GM23338 (cell line): ENCODE measurements at regions not wholly inside any gene's neighbourhood (a gene's known extent, or its start where the extent isn't known, plus 50 kb on each side); places are given as distances from the start of the nearest gene placed in this dataset.

Experiments used
- ATAC-seq: fragments of 200-7000 bp; cut with Tn5 transposase; 3 replicates; pipeline ENCODE4 v1.9.1; 2020
- DNase-seq: peaks from one replicate; pipeline ENCODE4 v3.0.0-alpha.2; 2015; ENCODE audit warnings: low spot score
- H2AFZ ChIP-seq: fragments of 200-600 bp; sonication (generic); 2 replicates; pipeline ENCODE4 v1.8.0; 2016; ENCODE audit warnings: antibody characterized with exemption, mild to moderate bottlenecking, moderate library complexity
- H3F3A ChIP-seq: fragments of 200-600 bp; sonication (generic); replicated peaks from 2 replicates; pipeline ENCODE4 v1.8.0; 2017; ENCODE audit warnings: antibody characterized with exemption, mixed run types, low read depth
- H3K27ac ChIP-seq: fragments of 200-600 bp; sonication (generic); 2 replicates; pipeline ENCODE4 v1.6.1; 2016; ENCODE audit warnings: low read depth
- H3K27me3 ChIP-seq: fragments of 200-600 bp; sonication (generic); 2 replicates; pipeline ENCODE4 v1.8.0; 2016; ENCODE audit warnings: mild to moderate bottlenecking, mixed run types, moderate library complexity; ENCODE audit not compliant: insufficient read depth
- H3K36me3 ChIP-seq: fragments of 200-600 bp; sonication (generic); 2 replicates; pipeline ENCODE4 v1.8.0; 2016; ENCODE audit warnings: mild to moderate bottlenecking; ENCODE audit not compliant: insufficient read depth
- H3K4me1 ChIP-seq: fragments of 200-600 bp; sonication (generic); 2 replicates; pipeline ENCODE4 v1.8.0; 2016; ENCODE audit warnings: mild to moderate bottlenecking, moderate library complexity; ENCODE audit not compliant: insufficient read depth
- H3K4me2 ChIP-seq: fragments of 200-600 bp; sonication (generic); 2 replicates; pipeline ENCODE4 v1.7.1; 2017; ENCODE audit warnings: mixed run types
- H3K4me3 ChIP-seq: fragments of 200-600 bp; sonication (generic); 2 replicates; pipeline ENCODE4 v1.6.1; 2016; ENCODE audit warnings: mixed run types
- H3K79me2 ChIP-seq: fragments of 200-600 bp; sonication (generic); replicated peaks from 2 replicates; pipeline ENCODE4 v1.8.0; 2017; ENCODE audit warnings: mild to moderate bottlenecking; ENCODE audit not compliant: insufficient read depth
- H3K9me2 ChIP-seq: fragments of 200-600 bp; sonication (generic); 2 replicates; pipeline ENCODE4 v1.8.0; 2017; ENCODE audit not compliant: insufficient read depth
- H4K20me1 ChIP-seq: fragments of 200-600 bp; sonication (generic); replicated peaks from 2 replicates; pipeline ENCODE4 v1.8.0; 2017; ENCODE audit warnings: mild to moderate bottlenecking; ENCODE audit not compliant: insufficient read depth
- H3K27ac Mint-ChIP-seq: 2 replicates; pipeline ENCODE4 v1.8.0; 2020; ENCODE audit warnings: inconsistent platforms, mild to moderate bottlenecking, moderate library complexity, mixed read lengths
- H3K27me3 Mint-ChIP-seq: 3 replicates; pipeline ENCODE4 v1.8.0; 2022; ENCODE audit warnings: low read depth, mild to moderate bottlenecking, moderate library complexity, mixed read lengths, inconsistent platforms; ENCODE audit not compliant: insufficient read depth, poor library complexity
- H3K36me3 Mint-ChIP-seq: 3 replicates; pipeline ENCODE4 v1.8.0; 2021; ENCODE audit warnings: low read depth, mild to moderate bottlenecking, inconsistent platforms, moderate library complexity, mixed read lengths
- H3K4me1 Mint-ChIP-seq: 3 replicates; pipeline ENCODE4 v1.8.0; 2020; ENCODE audit warnings: mild to moderate bottlenecking, inconsistent platforms, mixed read lengths
- H3K4me3 Mint-ChIP-seq: 3 replicates; pipeline ENCODE4 v1.8.0; 2021; ENCODE audit warnings: moderate library complexity, mild to moderate bottlenecking, inconsistent platforms, mixed read lengths
- H3K9me3 Mint-ChIP-seq: 3 replicates; pipeline ENCODE4 v1.8.0; 2020; ENCODE audit warnings: moderate library complexity, mild to moderate bottlenecking, inconsistent platforms, mixed read lengths
- CREB1 ChIP-seq: fragments of 250-450 bp; sonication (Bioruptor Pico); IDR thresholded peaks from 2 replicates; pipeline ENCODE4 v1.5.0; 2020; ENCODE audit warnings: low read depth, mild to moderate bottlenecking, moderate library complexity
- CTCF ChIP-seq, 2 experiments: fragments of 200-600 bp in 1 of 2; sonication (generic) in 1 of 2; conservative IDR thresholded peaks; 2 replicates each; pipeline versions ENCODE4 v1.5.1 to v1.6.1; 2016 to 2017; ENCODE audit warnings: antibody characterized with exemption in 2 of 2, low read depth in 2 of 2, mild to moderate bottlenecking in 2 of 2, moderate library complexity in 1 of 2
- ETS1 ChIP-seq: IDR thresholded peaks from 2 replicates; pipeline ENCODE4 v1.6.1; 2016; ENCODE audit warnings: antibody characterized with exemption
- EZH2 ChIP-seq: fragments of 200-600 bp; sonication (generic); IDR thresholded peaks from one replicate; pipeline ENCODE4 v1.8.0; 2017; ENCODE audit warnings: antibody characterized with exemption, mild to moderate bottlenecking, low read depth; ENCODE audit not compliant: unreplicated experiment
- EZH2phosphoT487 ChIP-seq: fragments of 200-600 bp; sonication (generic); IDR thresholded peaks from one replicate; pipeline ENCODE4 v1.8.1; 2018; ENCODE audit warnings: antibody characterized with exemption; ENCODE audit not compliant: unreplicated experiment
- JUNB ChIP-seq: IDR thresholded peaks from one replicate; pipeline ENCODE4 v1.6.1; 2016; ENCODE audit warnings: antibody characterized with exemption; ENCODE audit not compliant: unreplicated experiment
- NANOG ChIP-seq: IDR thresholded peaks from 2 replicates; pipeline ENCODE4 v1.6.1; 2016; ENCODE audit warnings: antibody characterized with exemption, borderline replicate concordance
- POLR2AphosphoS5 ChIP-seq: IDR thresholded peaks from 2 replicates; pipeline ENCODE4 v1.6.1; 2016; ENCODE audit warnings: antibody characterized with exemption, low read depth
- REST ChIP-seq: IDR thresholded peaks from one replicate; pipeline ENCODE4 v1.6.1; 2018; ENCODE audit warnings: antibody characterized with exemption; ENCODE audit not compliant: unreplicated experiment
- STAT1 ChIP-seq: IDR thresholded peaks from one replicate; pipeline ENCODE4 v1.6.1; 2016; ENCODE audit warnings: antibody characterized with exemption; ENCODE audit not compliant: unreplicated experiment
- ZNF114 ChIP-seq: fragments of 250-450 bp; sonication (Bioruptor Pico); IDR thresholded peaks from 2 replicates; pipeline ENCODE4 v1.5.0; 2020; ENCODE audit warnings: mild to moderate bottlenecking, moderate library complexity
- ZNF331 ChIP-seq: fragments of 250-450 bp; sonication (Bioruptor Pico); IDR thresholded peaks from 2 replicates; pipeline ENCODE4 v1.5.0; 2020; ENCODE audit warnings: low read depth, mild to moderate bottlenecking, moderate library complexity
- ZNF462 ChIP-seq: fragments of 250-450 bp; sonication (Bioruptor Pico); IDR thresholded peaks from 2 replicates; pipeline ENCODE4 v1.5.0; 2020; ENCODE audit warnings: mild to moderate bottlenecking, moderate library complexity

GRCh38 chr2:195457873-195458272 lies 199.2 kb upstream of the SLC39A10 start:
- H3K4me2 ChIP-seq: no peak overlapping the region
- H3K4me1 Mint-ChIP-seq: no peaks in the 10 kb centered on the region
- H3K9me2 ChIP-seq: peaks cover 5% of the 10 kb centered on the region; the same call in 1 of the 2 replicates
- no peak overlapping the region for H2AFZ ChIP-seq
- H3K27me3 ChIP-seq: no peaks in the 10 kb centered on the region
- TF ChIP-seq POLR2AphosphoS5 (no peak), ZNF462 (CRISPR knock-in tag) (no peak), REST (no peak), ETS1 (no peak), NANOG (no peak), STAT1 (no peak), CTCF (conservative IDR thresholded peaks at IDR 0.05; ENCODE audit: low read depth in 2 of 2) (no peak), EZH2 (no peak), ZNF331 (CRISPR knock-in tag) (no peak), CREB1 (CRISPR knock-in tag) (no peak), EZH2phosphoT487 (no peak), ZNF114 (CRISPR knock-in tag) (no peak), JUNB (no peak)
- H3K79me2 ChIP-seq: no peaks in the 10 kb centered on the region
- no peaks in the 10 kb centered on the region for H3K27me3 Mint-ChIP-seq
- no peaks in the 10 kb centered on the region for H3F3A ChIP-seq
- H3K4me3 Mint-ChIP-seq: no peak overlapping the region
- H3K36me3 ChIP-seq: no peaks in the 10 kb centered on the region
- no peaks in the 10 kb centered on the region for H4K20me1 ChIP-seq
- no peak for DNase-seq
- H3K27ac ChIP-seq: no peak overlapping the region
- H3K36me3 Mint-ChIP-seq: no peaks in the 10 kb centered on the region
- no peaks in the 10 kb centered on the region for H3K4me1 ChIP-seq
- H3K4me3 ChIP-seq: no peak overlapping the region
- ATAC-seq: no peak
- no peak overlapping the region for H3K27ac Mint-ChIP-seq
- no peaks in the 10 kb centered on the region for H3K9me3 Mint-ChIP-seq
